Lung (tissue), 11 donors: ENCODE measurements at regions not wholly inside any gene's neighbourhood (a gene's known extent, or its start where the extent isn't known, plus 50 kb on each side); places are given as distances from the start of the nearest gene placed in this dataset.
A peak's percentile ranks its signal among the peaks of the same experiment; 100 is the strongest.

Experiments
- ATAC-seq: fragments of 200-7000 bp; cut with Tn5 transposase; one replicate; pipeline ENCODE4 v1.9.1; 2020; ENCODE audit warnings: moderate number of reproducible peaks; ENCODE audit not compliant: insufficient read depth, low FRiP score
- DNase-seq, 3 donors: peaks; one replicate each; pipeline ENCODE4 v3.0.0-alpha.2; 2013 to 2017
- H3K27ac ChIP-seq, 2 donors: one replicate each; pipeline ENCODE4 v1.5.1; 2013; ENCODE audit warnings: mild to moderate bottlenecking in 2 of 2, moderate library complexity in 2 of 2, control low read depth in 1 of 2, inconsistent platforms in 1 of 2, low read depth in 1 of 2, low read length in 1 of 2
- H3K27me3 ChIP-seq, 3 donors: one replicate each; pipeline ENCODE4 v1.5.1; 2013; ENCODE audit warnings: low read length in 2 of 3; ENCODE audit not compliant: control insufficient read depth in 3 of 3, insufficient read depth in 3 of 3
- H3K36me3 ChIP-seq, 4 donors: one replicate each; pipeline ENCODE4 v1.5.1; 2013; ENCODE audit warnings: low read length in 4 of 4, mild to moderate bottlenecking in 1 of 4, moderate library complexity in 1 of 4; ENCODE audit not compliant: control insufficient read depth in 4 of 4, insufficient read depth in 4 of 4
- H3K4me1 ChIP-seq, 5 donors: one replicate each; pipeline ENCODE4 v1.5.1; 2013; ENCODE audit warnings: low read length in 5 of 5, mild to moderate bottlenecking in 2 of 5, moderate library complexity in 1 of 5; ENCODE audit not compliant: control insufficient read depth in 5 of 5, insufficient read depth in 5 of 5
- H3K4me3 ChIP-seq: one replicate; pipeline ENCODE4 v1.5.1; 2013; ENCODE audit warnings: mild to moderate bottlenecking, control low read depth, moderate library complexity
- H3K9ac ChIP-seq, 2 donors: one replicate each; pipeline ENCODE4 v1.5.1; 2013; ENCODE audit warnings: low read length in 2 of 2, control low read depth in 1 of 2; ENCODE audit not compliant: insufficient read depth in 1 of 2
- H3K9me3 ChIP-seq, 4 donors: one replicate each; pipeline ENCODE4 v1.5.1; 2013; ENCODE audit warnings: low read length in 3 of 4, mild to moderate bottlenecking in 1 of 4, moderate library complexity in 1 of 4; ENCODE audit not compliant: control insufficient read depth in 4 of 4, insufficient read depth in 3 of 4
- WGBS, 2 donors: extraction: QIAGEN DNeasy Blood & Tissue Kit; methylation state at CpG; one replicate each; pipeline ENCODE4 v1.1.7; 2013; 5-methylcytosine and 5-hydroxymethylcytosine counted together
- TF ChIP-seq, protein P1 (sequence below): IDR thresholded peaks from 2 replicates; pipeline ENCODE4 v1.5.1; 2012; ENCODE audit warnings: mild to moderate bottlenecking; ENCODE audit errors: control extremely low read depth, extremely low read depth
- donor health status: control.
- donor health status: control.
- donor health status: Bipolar disorder and iron deficiency.
- donor health status: healthy.
- donor health status: DM: yes; HTN: yes; CAD: no.

DNA sequence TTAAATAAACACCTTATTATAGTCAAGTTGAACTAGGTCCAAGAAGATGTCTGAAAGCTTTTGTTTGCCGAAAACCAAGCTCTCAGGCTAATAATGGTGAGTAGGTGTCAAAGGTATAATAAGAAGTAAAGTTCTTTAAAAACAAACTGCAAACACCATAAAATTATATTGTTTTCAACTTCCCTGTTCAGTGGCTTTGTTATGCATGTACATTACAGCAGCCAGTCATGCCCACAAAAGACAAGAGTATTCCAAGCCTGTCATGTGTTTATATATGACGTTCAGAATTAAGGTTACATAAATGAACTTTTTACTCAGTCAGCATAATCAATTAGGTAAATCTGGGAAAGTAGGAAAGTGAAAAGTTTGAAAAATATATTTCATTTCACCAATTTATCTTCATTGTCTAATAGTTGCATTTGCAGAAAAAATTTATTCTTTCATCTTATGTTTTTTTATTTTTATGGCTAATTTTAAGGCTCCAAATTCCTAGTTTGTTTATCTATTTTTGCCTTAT, 928.7 kb upstream of the SOX9 start:
- DNase-seq, result no peak
- H3K4me3 ChIP-seq, result no peak overlapping the region
- H3K4me1 ChIP-seq, result peaks cover 0 to 5% (median 0%) of the 10 kb centered on the region in 5 donors
- no peak for ATAC-seq
- no peak overlapping the region for H3K27ac ChIP-seq
- H3K9me3 ChIP-seq, result peaks cover 0 to 3% (median 0%) of the 10 kb centered on the region in 4 donors
- 68 to 70% methylated on average over 2 of the region's 2 CpGs for WGBS, 2 donors
- H3K27me3 ChIP-seq, result no peaks in the 10 kb centered on the region
- H3K36me3 ChIP-seq, result no peaks in the 10 kb centered on the region
- no peak overlapping the region for H3K9ac ChIP-seq
- TF ChIP-seq, protein P1, sequence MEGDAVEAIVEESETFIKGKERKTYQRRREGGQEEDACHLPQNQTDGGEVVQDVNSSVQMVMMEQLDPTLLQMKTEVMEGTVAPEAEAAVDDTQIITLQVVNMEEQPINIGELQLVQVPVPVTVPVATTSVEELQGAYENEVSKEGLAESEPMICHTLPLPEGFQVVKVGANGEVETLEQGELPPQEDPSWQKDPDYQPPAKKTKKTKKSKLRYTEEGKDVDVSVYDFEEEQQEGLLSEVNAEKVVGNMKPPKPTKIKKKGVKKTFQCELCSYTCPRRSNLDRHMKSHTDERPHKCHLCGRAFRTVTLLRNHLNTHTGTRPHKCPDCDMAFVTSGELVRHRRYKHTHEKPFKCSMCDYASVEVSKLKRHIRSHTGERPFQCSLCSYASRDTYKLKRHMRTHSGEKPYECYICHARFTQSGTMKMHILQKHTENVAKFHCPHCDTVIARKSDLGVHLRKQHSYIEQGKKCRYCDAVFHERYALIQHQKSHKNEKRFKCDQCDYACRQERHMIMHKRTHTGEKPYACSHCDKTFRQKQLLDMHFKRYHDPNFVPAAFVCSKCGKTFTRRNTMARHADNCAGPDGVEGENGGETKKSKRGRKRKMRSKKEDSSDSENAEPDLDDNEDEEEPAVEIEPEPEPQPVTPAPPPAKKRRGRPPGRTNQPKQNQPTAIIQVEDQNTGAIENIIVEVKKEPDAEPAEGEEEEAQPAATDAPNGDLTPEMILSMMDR, result no peak

DNA sequence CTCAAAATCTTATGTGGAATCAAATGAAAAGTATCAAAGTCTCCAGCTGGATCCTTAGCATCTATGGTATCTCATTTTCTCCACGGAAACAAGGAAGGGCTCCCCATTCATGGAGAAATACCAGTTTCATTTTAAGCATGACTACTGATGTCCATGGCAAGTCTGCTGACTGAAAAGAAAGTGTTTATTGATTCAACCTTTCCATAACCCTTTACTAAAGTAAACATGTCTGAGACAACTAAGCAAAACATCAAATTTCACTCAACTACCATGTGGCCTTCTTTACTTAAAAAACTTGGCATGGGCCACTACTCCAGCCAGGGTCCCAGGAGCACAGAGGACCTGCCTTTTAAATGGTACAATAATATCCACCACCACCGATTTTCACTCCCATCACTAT, 928.0 kb upstream of the SOX9 start:
- WGBS, 2 donors, result 67 to 72% methylated on average over 2 of the region's 2 CpGs

GRCh38 chr17:71200597-71200996, 920.2 kb upstream of the SOX9 start:
- peaks cover 0 to 3% (median 0%) of the 10 kb centered on the region in 4 donors for H3K9me3 ChIP-seq
- 49 to 50% methylated on average over 1 of the region's 1 CpG for WGBS, 2 donors
- ATAC-seq, result no peak
- no peak overlapping the region for H3K27ac ChIP-seq
- no peaks in the 10 kb centered on the region for H3K4me1 ChIP-seq
- TF ChIP-seq, protein P1, result no peak
- no peaks in the 10 kb centered on the region for H3K27me3 ChIP-seq
- H3K9ac ChIP-seq, result no peak overlapping the region
- H3K36me3 ChIP-seq, result no peaks in the 10 kb centered on the region
- no peak for DNase-seq
- no peak overlapping the region for H3K4me3 ChIP-seq

More for the DNA sequence above, 928.0 kb upstream of the SOX9 start:
- H3K36me3 ChIP-seq, result no peaks in the 10 kb centered on the region
- H3K27me3 ChIP-seq, result no peaks in the 10 kb centered on the region
- TF ChIP-seq, protein P1, result no peak
- H3K4me1 ChIP-seq, result peaks cover 0 to 5% (median 0%) of the 10 kb centered on the region in 5 donors
- DNase-seq, result peak in 2 of 3 donors; percentile 60 to 66
- H3K9me3 ChIP-seq, result peaks cover 0 to 3% (median 0%) of the 10 kb centered on the region in 4 donors
- ATAC-seq, result no peak
- no peak overlapping the region for H3K9ac ChIP-seq
- no peak overlapping the region for H3K27ac ChIP-seq
- no peak overlapping the region for H3K4me3 ChIP-seq

- ATAC-seq (no peak), DNase-seq (no peak)
- Histone ChIP-seq H3K4me1 (no peaks in the 10 kb centered on the region), H3K9me3 (no peaks in the 10 kb centered on the region), H3K27ac (no peak overlapping the region), H3K9ac (no peak overlapping the region), H3K36me3 (no peaks in the 10 kb centered on the region), H3K4me3 (no peak overlapping the region), H3K27me3 (no peaks in the 10 kb centered on the region)
- TF ChIP-seq, protein P1, result no peak
- 82 to 84% methylated on average over 2 of the region's 2 CpGs for WGBS, 2 donors
Measured at GRCh38 chr17:71201639-71202038, 919.2 kb upstream of the SOX9 start.
